ENCODE measurements at regions not wholly inside any gene's neighbourhood (a gene's known extent, or its start where the extent isn't known, plus 50 kb on each side); places are given as distances from the start of the nearest gene placed in this dataset.

- TF ChIP-seq CTCF (IDR thresholded peaks at IDR 0.05 in 4 of 5, conservative IDR thresholded peaks at IDR 0.05 in 1 of 5), result no peak
- TF ChIP-seq POLR2A (IDR thresholded peaks at IDR 0.05), result no peak
Observed at GRCh38 chr2:234666911-234667310, 170.0 kb upstream of the ARL4C start.
